K562 (cell line): ENCODE measurements at regions not wholly inside any gene's neighbourhood (a gene's known extent, or its start where the extent isn't known, plus 50 kb on each side); places are given as distances from the start of the nearest gene placed in this dataset.

Experiments used
- GTF2F1 ChIP-seq: IDR thresholded peaks from 2 replicates; pipeline ENCODE4 v1.6.1; 2011; ENCODE audit warnings: low read depth, low read length, improper control_type of control experiment
- PML ChIP-seq: IDR thresholded peaks from 2 replicates; pipeline ENCODE4 v1.6.1; 2012; ENCODE audit warnings: low read length, inconsistent platforms
- RERE ChIP-seq: sonication (generic); formaldehyde crosslinking; IDR thresholded peaks from 2 replicates; pipeline ENCODE4 v1.8.0; 2023; ENCODE audit warnings: missing genetic modification reagents, mild to moderate bottlenecking, borderline replicate concordance
- ZNF280A ChIP-seq: fragments of 450-650 bp; IDR thresholded peaks from 2 replicates; pipeline ENCODE4 v1.6.1; 2018; ENCODE audit warnings: mild to moderate bottlenecking, low read depth; ENCODE audit not compliant: partially characterized antibody

- TF ChIP-seq RERE (CRISPR knock-in tag) (no peak), PML (no peak), ZNF280A (no peak), GTF2F1 (no peak)
- TF ChIP-seq, all 486 proteins: peak for 0
These were observed 943.2 kb downstream of the TMTC2 start (continued) for GRCh38 chr12:83629931-83630330.
